Bronchial epithelial cell (primary cell): ENCODE measurements at regions not wholly inside any gene's neighbourhood (a gene's known extent, or its start where the extent isn't known, plus 50 kb on each side); places are given as distances from the start of the nearest gene placed in this dataset.

Experiments used
- DNase-seq: peaks from one replicate; pipeline ENCODE4 v3.0.0-alpha.2; 2010; ENCODE audit warnings: low read depth
- FAIRE-seq: peaks from 2 replicates; lab custom pipeline; 2011; peaks lifted over from hg19 to GRCh38; lab: Jason Lieb, UNC
- H3K27me3 ChIP-seq: 2 replicates; pipeline ENCODE4 v1.5.1; 2011; ENCODE audit warnings: low read length; ENCODE audit not compliant: control insufficient read depth, insufficient read depth
- H3K36me3 ChIP-seq: 2 replicates; pipeline ENCODE4 v1.5.1; 2011; ENCODE audit warnings: low read length; ENCODE audit not compliant: control insufficient read depth, insufficient read depth
- H3K4me3 ChIP-seq: 2 replicates; pipeline ENCODE4 v1.5.1; 2011; ENCODE audit warnings: mild to moderate bottlenecking, low read depth, low read length, control low read depth
- TF ChIP-seq, protein P1 (sequence below): IDR thresholded peaks from 2 replicates; pipeline ENCODE4 v1.5.1; 2011; ENCODE audit warnings: mild to moderate bottlenecking, moderate library complexity, low read length, control low read depth, inconsistent platforms; ENCODE audit not compliant: insufficient read depth, severe bottlenecking

DNA sequence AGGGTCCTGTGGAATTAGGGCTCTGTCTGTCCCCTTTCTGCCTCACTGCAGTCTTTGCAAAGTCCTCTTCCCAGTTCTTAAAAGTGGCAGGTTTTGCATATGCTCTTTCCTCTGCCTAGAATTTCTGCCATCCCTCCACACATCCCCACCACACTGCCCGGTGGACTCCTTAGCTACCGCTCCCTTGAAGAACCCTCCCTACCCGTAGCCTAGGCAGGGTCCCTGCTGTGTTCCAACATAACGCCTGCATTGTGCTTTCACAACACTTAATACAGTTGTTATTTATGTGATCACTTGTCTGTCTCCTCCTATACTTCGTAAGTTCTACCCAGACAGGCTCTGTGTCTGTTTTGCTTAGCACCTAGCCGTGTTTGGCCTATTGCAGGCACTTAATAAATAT, 142.5 kb upstream of the DMRT1 start:
- no peak overlapping the region for H3K4me3 ChIP-seq
- no peaks in the 10 kb centered on the region for H3K36me3 ChIP-seq
- no peaks in the 10 kb centered on the region for H3K27me3 ChIP-seq
- FAIRE-seq (no peak), DNase-seq (no peak)
- TF ChIP-seq, protein P1, sequence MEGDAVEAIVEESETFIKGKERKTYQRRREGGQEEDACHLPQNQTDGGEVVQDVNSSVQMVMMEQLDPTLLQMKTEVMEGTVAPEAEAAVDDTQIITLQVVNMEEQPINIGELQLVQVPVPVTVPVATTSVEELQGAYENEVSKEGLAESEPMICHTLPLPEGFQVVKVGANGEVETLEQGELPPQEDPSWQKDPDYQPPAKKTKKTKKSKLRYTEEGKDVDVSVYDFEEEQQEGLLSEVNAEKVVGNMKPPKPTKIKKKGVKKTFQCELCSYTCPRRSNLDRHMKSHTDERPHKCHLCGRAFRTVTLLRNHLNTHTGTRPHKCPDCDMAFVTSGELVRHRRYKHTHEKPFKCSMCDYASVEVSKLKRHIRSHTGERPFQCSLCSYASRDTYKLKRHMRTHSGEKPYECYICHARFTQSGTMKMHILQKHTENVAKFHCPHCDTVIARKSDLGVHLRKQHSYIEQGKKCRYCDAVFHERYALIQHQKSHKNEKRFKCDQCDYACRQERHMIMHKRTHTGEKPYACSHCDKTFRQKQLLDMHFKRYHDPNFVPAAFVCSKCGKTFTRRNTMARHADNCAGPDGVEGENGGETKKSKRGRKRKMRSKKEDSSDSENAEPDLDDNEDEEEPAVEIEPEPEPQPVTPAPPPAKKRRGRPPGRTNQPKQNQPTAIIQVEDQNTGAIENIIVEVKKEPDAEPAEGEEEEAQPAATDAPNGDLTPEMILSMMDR, result no peak

DNA sequence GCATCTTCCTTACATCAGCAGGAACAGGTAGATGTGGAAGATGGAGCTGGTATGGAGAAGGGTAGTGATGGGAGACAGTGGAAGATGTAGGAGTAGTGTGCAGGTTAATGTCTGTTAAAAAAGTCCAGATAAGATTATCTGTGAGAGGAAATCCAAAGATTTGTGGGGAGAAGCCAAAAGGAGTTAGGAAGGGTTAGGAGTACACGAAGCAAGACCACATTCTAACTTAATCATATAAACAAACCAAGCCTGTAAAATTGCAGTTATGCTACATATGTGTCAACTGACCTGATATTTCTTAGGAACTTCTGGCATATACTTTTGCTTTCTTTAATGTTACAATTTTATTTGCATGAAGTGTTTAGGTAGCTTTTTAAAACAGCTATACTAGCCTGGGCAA, 142.1 kb upstream of the DMRT1 start:
- Histone ChIP-seq H3K36me3 (no peaks in the 10 kb centered on the region), H3K4me3 (no peak overlapping the region), H3K27me3 (no peaks in the 10 kb centered on the region)
- DNase-seq, result no peak
- TF ChIP-seq, protein P1, result no peak
- FAIRE-seq, result no peak

DNA sequence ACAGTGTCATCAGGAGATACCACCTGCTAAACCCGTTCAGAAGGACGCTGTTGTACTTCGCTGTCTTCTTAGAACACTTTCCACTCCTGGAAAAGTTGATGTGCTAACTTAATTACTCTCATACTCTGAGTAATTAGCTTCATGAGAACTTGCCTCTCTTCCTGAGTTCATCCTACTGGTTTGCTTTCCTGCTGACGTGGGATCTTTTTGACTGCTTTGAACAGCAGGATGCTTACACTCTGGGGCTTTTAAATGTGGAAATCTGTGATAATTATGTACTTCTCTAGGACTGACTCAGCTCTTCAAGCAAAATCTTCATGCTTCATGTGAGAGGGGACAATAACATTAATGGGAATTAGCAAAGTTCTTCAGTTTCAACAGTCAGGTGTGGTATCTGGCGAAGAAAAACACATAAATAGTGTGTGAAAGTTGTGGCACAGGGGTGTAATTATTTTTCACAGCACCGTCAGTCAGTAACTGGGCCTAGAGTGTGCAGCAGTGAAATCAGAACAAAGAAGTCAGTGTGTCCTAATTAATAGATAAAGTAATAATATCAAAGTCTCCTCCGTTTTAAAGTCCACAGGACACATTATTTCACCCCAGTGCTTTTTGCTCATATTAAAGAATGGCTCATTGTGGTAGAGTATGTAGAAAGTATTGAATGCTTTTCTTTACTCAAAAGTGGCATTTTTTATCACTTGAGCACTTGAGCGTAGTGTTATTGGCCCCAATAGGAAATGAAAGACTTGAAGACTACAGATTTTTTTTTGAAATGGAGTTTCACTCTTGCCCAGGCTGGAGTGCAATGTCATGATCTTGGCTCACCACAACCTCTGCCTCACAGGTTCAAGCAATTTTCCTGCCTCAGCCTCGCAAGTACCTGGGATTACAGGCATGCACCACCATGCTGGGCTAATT, 140.9 kb upstream of the DMRT1 start:
- H3K27me3 ChIP-seq, result no peaks in the 10 kb centered on the region
- no peaks in the 10 kb centered on the region for H3K36me3 ChIP-seq
- FAIRE-seq, result no peak
- TF ChIP-seq, protein P1, result no peak
- DNase-seq, result no peak
- no peak overlapping the region for H3K4me3 ChIP-seq

DNA sequence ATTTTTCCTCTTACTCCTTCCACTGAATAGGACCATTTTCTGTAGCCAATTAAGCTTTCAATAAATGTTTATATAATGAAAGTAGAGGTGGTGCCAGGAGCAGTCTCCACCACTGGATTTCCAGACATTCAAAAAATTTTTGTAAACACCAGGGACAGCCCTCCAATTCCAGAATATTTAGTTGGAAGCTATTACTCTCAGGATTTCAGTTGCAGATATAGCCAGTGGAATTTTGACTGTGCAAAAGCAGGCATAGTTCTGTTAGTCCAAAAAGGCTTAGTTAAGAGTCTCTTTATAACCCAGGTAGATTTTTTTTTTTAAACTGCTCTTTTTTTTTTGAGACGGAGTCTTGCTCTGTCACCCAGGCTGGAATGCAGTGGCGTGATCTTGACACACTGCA, 138.1 kb upstream of the DMRT1 start:
- FAIRE-seq, result no peak
- Histone ChIP-seq H3K36me3 (no peaks in the 10 kb centered on the region), H3K27me3 (no peaks in the 10 kb centered on the region), H3K4me3 (no peak overlapping the region)
- TF ChIP-seq, protein P1, result no peak
- DNase-seq, result no peak

DNA sequence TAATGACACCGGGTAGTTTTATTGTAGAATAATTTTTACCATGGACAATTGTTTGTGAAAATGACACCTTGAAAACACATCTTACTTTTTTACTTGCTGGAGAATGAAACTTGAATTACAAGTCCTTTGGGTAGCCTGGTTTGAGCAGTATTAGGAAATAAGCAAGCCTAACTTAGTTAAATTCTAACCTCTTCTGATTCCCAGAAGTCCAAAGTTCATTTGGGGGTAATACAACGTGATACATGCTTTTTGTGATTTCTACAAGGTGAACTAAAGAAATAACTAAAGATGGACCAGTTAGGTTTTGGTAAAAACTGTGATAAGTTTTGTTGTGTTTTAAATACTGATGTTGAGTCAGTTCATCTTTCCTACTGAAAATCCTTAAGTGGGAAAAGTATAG, 135.4 kb upstream of the DMRT1 start:
- no peaks in the 10 kb centered on the region for H3K27me3 ChIP-seq
- no peak overlapping the region for H3K4me3 ChIP-seq
- peak; percentile 19 for DNase-seq
- TF ChIP-seq, protein P1, result no peak
- FAIRE-seq, result no peak
- H3K36me3 ChIP-seq, result peaks cover 4% of the 10 kb centered on the region
